SK-N-MC (cell line): ENCODE measurements at regions not wholly inside any gene's neighbourhood (a gene's known extent, or its start where the extent isn't known, plus 50 kb on each side); places are given as distances from the start of the nearest gene placed in this dataset.

ENCODE experiments used
- EZH2 ChIP-seq: fragments of 200-600 bp; sonication (generic); IDR thresholded peaks from one replicate; pipeline ENCODE4 v1.6.1; 2017; ENCODE audit warnings: antibody characterized with exemption
- POLR2AphosphoS5 ChIP-seq: IDR thresholded peaks from 2 replicates; pipeline ENCODE4 v1.6.1; 2012; ENCODE audit warnings: mild to moderate bottlenecking, low read depth, low read length, borderline replicate concordance

DNA sequence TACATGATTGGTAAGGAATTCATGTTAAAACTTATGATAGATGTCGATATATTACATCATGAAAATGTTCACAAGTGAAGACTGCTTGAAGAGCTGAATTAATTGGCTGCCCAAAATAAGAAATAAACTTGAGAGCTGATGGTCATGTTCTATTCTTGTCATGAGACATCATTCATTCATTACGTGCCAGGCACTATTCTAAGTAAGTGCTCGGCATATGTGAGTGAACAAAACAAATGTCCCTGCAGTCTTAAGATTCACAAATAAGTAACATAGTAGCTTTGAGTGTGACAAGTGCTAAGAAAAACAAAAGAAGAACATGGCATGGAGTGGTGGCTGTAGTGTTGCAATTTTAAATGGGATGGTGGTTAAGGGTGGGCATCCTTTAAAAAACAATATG, 329.3 kb downstream of the SUCLA2 start:
- TF ChIP-seq EZH2: no peak
- no peak for TF ChIP-seq POLR2AphosphoS5
